ENCODE measurements at regions not wholly inside any gene's neighbourhood (a gene's known extent, or its start where the extent isn't known, plus 50 kb on each side); places are given as distances from the start of the nearest gene placed in this dataset.

GRCh38 chr3:22172964-22173363, 422.0 kb upstream of the ZNF385D start:
- Histone ChIP-seq H3K4me3 (ENCODE audit: low read length) (no peak overlapping the region), H3K4me1 (ENCODE audit: control insufficient read depth, insufficient read depth, low read length) (no peaks in the 10 kb centered on the region), H3K9me3 (replicated peaks; ENCODE audit: control insufficient read depth, low read depth, low read length) (no peaks in the 10 kb centered on the region), H3K27me3 (ENCODE audit: control insufficient read depth, insufficient read depth, low read length) (no peaks in the 10 kb centered on the region), H3K36me3 (ENCODE audit: control insufficient read depth, insufficient read depth, low read length) (no peaks in the 10 kb centered on the region), H3K27ac (ENCODE audit: low read length) (no peak overlapping the region)
- DNase-seq: no peak
- 100% methylated on average over 1 of the region's 4 CpGs for WGBS (ENCODE audit: insufficient coverage)

- WGBS (ENCODE audit: insufficient coverage): no CpG with 5 or more reads among the region's 1 CpG
- no peaks in the 10 kb centered on the region for H3K36me3 ChIP-seq (ENCODE audit: control insufficient read depth, insufficient read depth, low read length)
- H3K27ac ChIP-seq (ENCODE audit: low read length): no peak overlapping the region
- peak; percentile 32 for DNase-seq
- H3K27me3 ChIP-seq (ENCODE audit: control insufficient read depth, insufficient read depth, low read length): no peaks in the 10 kb centered on the region
- H3K4me1 ChIP-seq (ENCODE audit: control insufficient read depth, insufficient read depth, low read length): no peaks in the 10 kb centered on the region
- H3K4me3 ChIP-seq (ENCODE audit: low read length): no peak overlapping the region
- no peaks in the 10 kb centered on the region for H3K9me3 ChIP-seq (replicated peaks; ENCODE audit: control insufficient read depth, low read depth, low read length)
Measured at GRCh38 chr3:22175947-22176346, 424.9 kb upstream of the ZNF385D start.

- no peak for DNase-seq
- no peak overlapping the region for H3K27ac ChIP-seq (ENCODE audit: low read length)
- H3K36me3 ChIP-seq (ENCODE audit: control insufficient read depth, insufficient read depth, low read length): no peaks in the 10 kb centered on the region
- 64% methylated on average over 1 of the region's 3 CpGs for WGBS (ENCODE audit: insufficient coverage)
- no peaks in the 10 kb centered on the region for H3K4me1 ChIP-seq (ENCODE audit: control insufficient read depth, insufficient read depth, low read length)
- no peaks in the 10 kb centered on the region for H3K27me3 ChIP-seq (ENCODE audit: control insufficient read depth, insufficient read depth, low read length)
- no peaks in the 10 kb centered on the region for H3K9me3 ChIP-seq (replicated peaks; ENCODE audit: control insufficient read depth, low read depth, low read length)
- H3K4me3 ChIP-seq (ENCODE audit: low read length): no peak overlapping the region
Measured at GRCh38 chr3:22176911-22177310, 425.9 kb upstream of the ZNF385D start.

GRCh38 chr3:22189616-22190015, 438.6 kb upstream of the ZNF385D start:
- Histone ChIP-seq H3K4me3 (ENCODE audit: low read length) (no peak overlapping the region), H3K27ac (ENCODE audit: low read length) (no peak overlapping the region), H3K9me3 (replicated peaks; ENCODE audit: control insufficient read depth, low read depth, low read length) (no peaks in the 10 kb centered on the region), H3K36me3 (ENCODE audit: control insufficient read depth, insufficient read depth, low read length) (no peaks in the 10 kb centered on the region), H3K4me1 (ENCODE audit: control insufficient read depth, insufficient read depth, low read length) (no peaks in the 10 kb centered on the region), H3K27me3 (ENCODE audit: control insufficient read depth, insufficient read depth, low read length) (no peaks in the 10 kb centered on the region)
- DNase-seq: no peak

- no peaks in the 10 kb centered on the region for H3K27me3 ChIP-seq (ENCODE audit: control insufficient read depth, insufficient read depth, low read length)
- WGBS (ENCODE audit: insufficient coverage): 100% methylated on average over 1 of the region's 1 CpG
Measured at GRCh38 chr3:22199095-22199494, 448.1 kb upstream of the ZNF385D start.

GRCh38 chr3:22208844-22209243, 457.8 kb upstream of the ZNF385D start:
- WGBS (ENCODE audit: insufficient coverage): no CpG with 5 or more reads among the region's 1 CpG
- H3K9me3 ChIP-seq (replicated peaks; ENCODE audit: control insufficient read depth, low read depth, low read length): no peaks in the 10 kb centered on the region
- peak; percentile 15 for DNase-seq
- H3K27me3 ChIP-seq (ENCODE audit: control insufficient read depth, insufficient read depth, low read length): no peaks in the 10 kb centered on the region
- H3K36me3 ChIP-seq (ENCODE audit: control insufficient read depth, insufficient read depth, low read length): no peaks in the 10 kb centered on the region
- no peak overlapping the region for H3K27ac ChIP-seq (ENCODE audit: low read length)
- no peaks in the 10 kb centered on the region for H3K4me1 ChIP-seq (ENCODE audit: control insufficient read depth, insufficient read depth, low read length)
- no peak overlapping the region for H3K4me3 ChIP-seq (ENCODE audit: low read length)

More at GRCh38 chr3:22199095-22199494, 448.1 kb upstream of the ZNF385D start:
- no peaks in the 10 kb centered on the region for H3K4me1 ChIP-seq (ENCODE audit: control insufficient read depth, insufficient read depth, low read length)
- no peak overlapping the region for H3K4me3 ChIP-seq (ENCODE audit: low read length)
- no peak overlapping the region for H3K27ac ChIP-seq (ENCODE audit: low read length)
- DNase-seq: peak; percentile 6
- H3K36me3 ChIP-seq (ENCODE audit: control insufficient read depth, insufficient read depth, low read length): no peaks in the 10 kb centered on the region
- H3K9me3 ChIP-seq (replicated peaks; ENCODE audit: control insufficient read depth, low read depth, low read length): no peaks in the 10 kb centered on the region

- H3K4me1 ChIP-seq (ENCODE audit: control insufficient read depth, insufficient read depth, low read length): no peaks in the 10 kb centered on the region
- H3K27ac ChIP-seq (ENCODE audit: low read length): no peak overlapping the region
- no CpG with 5 or more reads among the region's 2 CpGs for WGBS (ENCODE audit: insufficient coverage)
- no peaks in the 10 kb centered on the region for H3K9me3 ChIP-seq (replicated peaks; ENCODE audit: control insufficient read depth, low read depth, low read length)
- no peaks in the 10 kb centered on the region for H3K36me3 ChIP-seq (ENCODE audit: control insufficient read depth, insufficient read depth, low read length)
- H3K4me3 ChIP-seq (ENCODE audit: low read length): no peak overlapping the region
- H3K27me3 ChIP-seq (ENCODE audit: control insufficient read depth, insufficient read depth, low read length): no peaks in the 10 kb centered on the region
- no peak for DNase-seq
Measured at GRCh38 chr3:22209578-22209977, 458.6 kb upstream of the ZNF385D start.

- DNase-seq: no peak
- Histone ChIP-seq H3K36me3 (ENCODE audit: control insufficient read depth, insufficient read depth, low read length) (no peaks in the 10 kb centered on the region), H3K4me3 (ENCODE audit: low read length) (no peak overlapping the region), H3K27ac (ENCODE audit: low read length) (no peak overlapping the region), H3K27me3 (ENCODE audit: control insufficient read depth, insufficient read depth, low read length) (no peaks in the 10 kb centered on the region), H3K9me3 (replicated peaks; ENCODE audit: control insufficient read depth, low read depth, low read length) (no peaks in the 10 kb centered on the region), H3K4me1 (ENCODE audit: control insufficient read depth, insufficient read depth, low read length) (no peaks in the 10 kb centered on the region)
Measured at GRCh38 chr3:22210693-22211092, 459.7 kb upstream of the ZNF385D start.

- no peak overlapping the region for H3K27ac ChIP-seq (ENCODE audit: low read length)
- no CpG with 5 or more reads among the region's 3 CpGs for WGBS (ENCODE audit: insufficient coverage)
- DNase-seq: peak; percentile 62
- no peaks in the 10 kb centered on the region for H3K4me1 ChIP-seq (ENCODE audit: control insufficient read depth, insufficient read depth, low read length)
- no peaks in the 10 kb centered on the region for H3K36me3 ChIP-seq (ENCODE audit: control insufficient read depth, insufficient read depth, low read length)
- no peaks in the 10 kb centered on the region for H3K27me3 ChIP-seq (ENCODE audit: control insufficient read depth, insufficient read depth, low read length)
- no peak overlapping the region for H3K4me3 ChIP-seq (ENCODE audit: low read length)
- H3K9me3 ChIP-seq (replicated peaks; ENCODE audit: control insufficient read depth, low read depth, low read length): no peaks in the 10 kb centered on the region
Measured at GRCh38 chr3:22216601-22217000, 465.6 kb upstream of the ZNF385D start.

- DNase-seq: no peak
- Histone ChIP-seq H3K9me3 (replicated peaks; ENCODE audit: control insufficient read depth, low read depth, low read length) (peaks cover 8% of the 10 kb centered on the region), H3K27ac (ENCODE audit: low read length) (no peak overlapping the region), H3K4me3 (ENCODE audit: low read length) (no peak overlapping the region), H3K27me3 (ENCODE audit: control insufficient read depth, insufficient read depth, low read length) (no peaks in the 10 kb centered on the region), H3K36me3 (ENCODE audit: control insufficient read depth, insufficient read depth, low read length) (no peaks in the 10 kb centered on the region), H3K4me1 (ENCODE audit: control insufficient read depth, insufficient read depth, low read length) (no peaks in the 10 kb centered on the region)
- WGBS (ENCODE audit: insufficient coverage): 80% methylated on average over 1 of the region's 7 CpGs
Measured at GRCh38 chr3:22225161-22225560, 474.2 kb upstream of the ZNF385D start.

- Histone ChIP-seq H3K36me3 (ENCODE audit: control insufficient read depth, insufficient read depth, low read length) (no peaks in the 10 kb centered on the region), H3K27me3 (ENCODE audit: control insufficient read depth, insufficient read depth, low read length) (no peaks in the 10 kb centered on the region), H3K27ac (ENCODE audit: low read length) (no peak overlapping the region), H3K9me3 (replicated peaks; ENCODE audit: control insufficient read depth, low read depth, low read length) (peaks cover 8% of the 10 kb centered on the region), H3K4me3 (ENCODE audit: low read length) (no peak overlapping the region), H3K4me1 (ENCODE audit: control insufficient read depth, insufficient read depth, low read length) (no peaks in the 10 kb centered on the region)
- DNase-seq: no peak
- WGBS (ENCODE audit: insufficient coverage): no CpG with 5 or more reads among the region's 1 CpG
Measured at GRCh38 chr3:22228705-22229104, 477.7 kb upstream of the ZNF385D start.
